MM.1S (cell line): ENCODE measurements at regions not wholly inside any gene's neighbourhood (a gene's known extent, or its start where the extent isn't known, plus 50 kb on each side); places are given as distances from the start of the nearest gene placed in this dataset.
A peak's percentile ranks its signal among the peaks of the same experiment; 100 is the strongest.

Experiments used
- CTCF ChIP-seq: fragments of 300-600 bp; sonication (generic); IDR thresholded peaks from 2 replicates; pipeline ENCODE4 v1.5.1; 2016; ENCODE audit warnings: antibody characterized with exemption, low read length, mixed read lengths
- EZH2 ChIP-seq: fragments of 300-600 bp; sonication (generic); optimal IDR thresholded peaks from 2 replicates; pipeline ENCODE3; 2017; ENCODE audit warnings: low read depth, mild to moderate bottlenecking, antibody characterized with exemption, low read length, mixed read lengths
- EZH2phosphoT487 ChIP-seq: fragments of 300-600 bp; sonication (generic); IDR thresholded peaks from 2 replicates; pipeline ENCODE4 v1.6.1; 2018; ENCODE audit warnings: antibody characterized with exemption, low read length

GRCh38 chr10:32207544-32207943 is 139.4 kb downstream of the EPC1 start:
- TF ChIP-seq CTCF (peak; percentile 60), EZH2 (no peak), EZH2phosphoT487 (no peak)
